ENCODE measurements at regions not wholly inside any gene's neighbourhood (a gene's known extent, or its start where the extent isn't known, plus 50 kb on each side); places are given as distances from the start of the nearest gene placed in this dataset.

DNA sequence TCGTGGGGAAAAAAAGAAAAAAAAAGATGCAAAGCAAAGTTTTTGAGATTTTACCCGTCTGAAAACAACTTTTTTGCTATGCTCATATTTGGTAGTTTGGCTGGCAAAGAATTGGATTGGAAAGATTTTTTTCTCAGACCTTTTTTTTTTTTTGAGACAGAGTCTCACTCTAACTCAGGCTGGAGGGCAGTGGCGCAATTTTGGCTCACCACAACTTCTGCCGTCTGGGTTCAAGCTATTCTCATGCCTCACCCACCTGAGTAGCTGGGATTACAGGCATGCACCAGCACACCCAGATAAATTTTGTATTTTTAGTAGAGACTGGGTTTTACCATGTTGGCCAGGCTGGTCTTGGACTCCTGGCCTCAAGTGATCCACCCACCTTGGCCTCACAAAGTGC lies 56.3 kb upstream of the TANC1 start:
- no peak for DNase-seq
- intact Hi-C loops (cut with DNase I) = no loop called here
- H3K9me3 ChIP-seq = no peaks in the 10 kb centered on the region
- peaks cover 0 to 9% (median 0%) of the 10 kb centered on the region in 12 donors for H3K4me1 ChIP-seq
- H3K27me3 ChIP-seq = no peaks in the 10 kb centered on the region
- TF ChIP-seq, protein P1, sequence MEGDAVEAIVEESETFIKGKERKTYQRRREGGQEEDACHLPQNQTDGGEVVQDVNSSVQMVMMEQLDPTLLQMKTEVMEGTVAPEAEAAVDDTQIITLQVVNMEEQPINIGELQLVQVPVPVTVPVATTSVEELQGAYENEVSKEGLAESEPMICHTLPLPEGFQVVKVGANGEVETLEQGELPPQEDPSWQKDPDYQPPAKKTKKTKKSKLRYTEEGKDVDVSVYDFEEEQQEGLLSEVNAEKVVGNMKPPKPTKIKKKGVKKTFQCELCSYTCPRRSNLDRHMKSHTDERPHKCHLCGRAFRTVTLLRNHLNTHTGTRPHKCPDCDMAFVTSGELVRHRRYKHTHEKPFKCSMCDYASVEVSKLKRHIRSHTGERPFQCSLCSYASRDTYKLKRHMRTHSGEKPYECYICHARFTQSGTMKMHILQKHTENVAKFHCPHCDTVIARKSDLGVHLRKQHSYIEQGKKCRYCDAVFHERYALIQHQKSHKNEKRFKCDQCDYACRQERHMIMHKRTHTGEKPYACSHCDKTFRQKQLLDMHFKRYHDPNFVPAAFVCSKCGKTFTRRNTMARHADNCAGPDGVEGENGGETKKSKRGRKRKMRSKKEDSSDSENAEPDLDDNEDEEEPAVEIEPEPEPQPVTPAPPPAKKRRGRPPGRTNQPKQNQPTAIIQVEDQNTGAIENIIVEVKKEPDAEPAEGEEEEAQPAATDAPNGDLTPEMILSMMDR (IDR thresholded peaks at IDR 0.05) = no peak
- no peak for TF ChIP-seq POLR2A (IDR thresholded peaks at IDR 0.05)
- H3K36me3 ChIP-seq = no peaks in the 10 kb centered on the region
- no peak overlapping the region for H3K4me3 ChIP-seq
- H3K27ac ChIP-seq = no peak overlapping the region
- no peak for ATAC-seq
- 67 to 86% (median 71%) methylated on average over 4 of the region's 4 CpGs for WGBS, 4 donors

DNA sequence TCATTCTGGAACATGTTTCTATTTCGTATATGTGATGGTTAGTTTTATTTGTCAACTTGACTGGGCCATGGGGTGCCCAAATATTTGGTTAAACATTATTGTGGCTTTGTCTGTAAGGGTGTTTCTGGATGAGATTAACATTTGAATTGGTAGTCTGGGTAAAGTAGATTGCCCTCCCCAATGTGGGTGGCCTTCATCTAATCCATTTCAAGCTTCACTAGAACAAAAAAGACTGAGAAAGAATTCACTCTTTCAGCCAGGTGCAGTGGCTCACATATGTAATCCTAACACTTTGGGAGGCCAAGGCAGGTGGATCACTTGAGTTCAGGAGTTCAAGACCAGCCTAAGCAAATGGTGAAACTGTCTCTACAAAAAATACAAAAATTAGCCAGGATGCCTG lies 55.7 kb upstream of the TANC1 start:
- Histone ChIP-seq H3K4me3 (no peak overlapping the region), H3K9me3 (no peaks in the 10 kb centered on the region), H3K27ac (no peak overlapping the region), H3K36me3 (no peaks in the 10 kb centered on the region), H3K4me1 (peaks cover 0 to 9% (median 0%) of the 10 kb centered on the region in 12 donors), H3K27me3 (no peaks in the 10 kb centered on the region)
- ATAC-seq (no peak), DNase-seq (no peak)
- intact Hi-C loops (cut with DNase I) = no loop called here
- 91 to 98% (median 94%) methylated on average over 1 of the region's 1 CpG for WGBS, 4 donors
- no peak for TF ChIP-seq POLR2A (IDR thresholded peaks at IDR 0.05)
- TF ChIP-seq, protein P1 (IDR thresholded peaks at IDR 0.05) = no peak

DNA sequence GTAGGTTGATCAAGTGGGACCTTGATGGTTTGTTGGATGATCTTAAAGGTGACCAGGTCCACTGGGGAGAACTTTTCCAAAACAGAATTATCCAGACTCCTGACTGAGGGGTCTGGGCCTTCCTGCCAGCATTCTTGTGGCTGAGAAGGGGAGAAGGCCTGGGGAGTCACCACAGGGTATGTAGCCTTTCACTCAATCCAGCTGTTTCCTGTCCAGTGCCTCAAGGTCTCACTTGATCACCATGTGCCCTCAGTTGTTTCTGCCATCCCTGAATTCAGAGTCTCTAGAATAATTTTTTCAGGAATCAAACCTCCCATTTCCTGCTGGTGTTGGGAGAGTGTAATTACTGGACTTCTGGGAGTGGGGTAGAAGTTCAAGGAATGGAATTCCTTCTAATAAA lies 54.4 kb upstream of the TANC1 start:
- no peaks in the 10 kb centered on the region for H3K36me3 ChIP-seq
- intact Hi-C loops (cut with DNase I) = no loop called here
- TF ChIP-seq POLR2A (IDR thresholded peaks at IDR 0.05) = no peak
- TF ChIP-seq, protein P1 (IDR thresholded peaks at IDR 0.05) = no peak
- DNase-seq (no peak), ATAC-seq (no peak)
- no peaks in the 10 kb centered on the region for H3K27me3 ChIP-seq
- H3K4me1 ChIP-seq = peaks cover 0 to 9% (median 0%) of the 10 kb centered on the region in 12 donors
- H3K9me3 ChIP-seq = no peaks in the 10 kb centered on the region
- H3K4me3 ChIP-seq = no peak overlapping the region
- H3K27ac ChIP-seq = no peak overlapping the region

DNA sequence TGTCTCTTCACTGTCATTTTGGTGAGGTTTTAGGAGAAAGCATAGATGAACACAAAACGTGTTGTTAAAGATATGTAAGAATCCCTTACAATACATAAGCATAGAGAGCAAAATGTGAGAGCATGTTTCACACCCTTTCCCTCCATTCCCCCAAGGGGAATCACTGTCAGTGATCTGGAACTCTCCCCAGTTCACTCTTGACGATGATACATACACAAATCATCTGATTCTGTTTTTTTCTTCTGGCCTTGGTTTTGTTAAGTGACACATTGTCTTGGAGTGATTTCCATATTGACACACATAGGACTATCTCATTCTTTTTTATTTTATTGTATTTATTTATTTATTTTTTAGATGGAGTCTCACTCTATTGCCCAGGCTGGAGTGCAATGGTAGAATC lies 53.7 kb upstream of the TANC1 start:
- WGBS, 4 donors = 79 to 80% (median 79%) methylated on average over 2 of the region's 2 CpGs
- TF ChIP-seq POLR2A (IDR thresholded peaks at IDR 0.05) = no peak
- TF ChIP-seq, protein P1 (IDR thresholded peaks at IDR 0.05) = no peak
- Histone ChIP-seq H3K4me3 (no peak overlapping the region), H3K27me3 (no peaks in the 10 kb centered on the region), H3K36me3 (no peaks in the 10 kb centered on the region), H3K9me3 (no peaks in the 10 kb centered on the region), H3K27ac (no peak overlapping the region), H3K4me1 (peaks cover 0 to 9% (median 0%) of the 10 kb centered on the region in 12 donors)
- ATAC-seq (no peak), DNase-seq (no peak)
- intact Hi-C loops (cut with DNase I) = no loop called here

All from heart left ventricle (tissue), 16 donors.